ENCODE measurements at regions not wholly inside any gene's neighbourhood (a gene's known extent, or its start where the extent isn't known, plus 50 kb on each side); places are given as distances from the start of the nearest gene placed in this dataset.

DNA sequence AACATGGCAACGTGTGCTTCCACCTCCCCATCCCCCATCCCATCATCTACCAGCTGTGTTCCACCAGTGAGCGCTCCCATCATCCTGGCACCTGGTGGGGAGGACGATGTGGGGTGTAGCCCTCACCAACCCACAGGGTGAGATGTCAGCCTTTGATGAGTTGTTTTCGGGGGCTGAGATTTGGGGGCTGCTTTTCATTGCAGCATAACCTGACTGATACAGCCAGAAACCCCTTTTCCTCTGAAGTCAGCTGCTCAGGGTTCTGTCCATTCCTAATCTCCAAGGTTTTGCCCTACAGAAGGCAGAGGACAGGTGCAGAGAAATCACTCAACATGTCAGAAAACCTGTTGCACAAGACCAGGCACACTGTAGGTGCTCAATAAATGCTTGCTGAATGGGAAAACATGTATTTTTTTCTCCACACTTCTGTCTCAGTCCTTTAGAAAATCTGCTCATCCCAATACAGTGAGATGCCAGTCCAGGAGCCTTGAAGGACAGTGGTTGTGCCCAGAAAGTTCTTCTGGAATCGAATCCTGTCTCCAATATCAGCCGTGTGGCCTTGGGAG, 239.8 kb downstream of the RBM19 start:
- TF ChIP-seq, protein P1, sequence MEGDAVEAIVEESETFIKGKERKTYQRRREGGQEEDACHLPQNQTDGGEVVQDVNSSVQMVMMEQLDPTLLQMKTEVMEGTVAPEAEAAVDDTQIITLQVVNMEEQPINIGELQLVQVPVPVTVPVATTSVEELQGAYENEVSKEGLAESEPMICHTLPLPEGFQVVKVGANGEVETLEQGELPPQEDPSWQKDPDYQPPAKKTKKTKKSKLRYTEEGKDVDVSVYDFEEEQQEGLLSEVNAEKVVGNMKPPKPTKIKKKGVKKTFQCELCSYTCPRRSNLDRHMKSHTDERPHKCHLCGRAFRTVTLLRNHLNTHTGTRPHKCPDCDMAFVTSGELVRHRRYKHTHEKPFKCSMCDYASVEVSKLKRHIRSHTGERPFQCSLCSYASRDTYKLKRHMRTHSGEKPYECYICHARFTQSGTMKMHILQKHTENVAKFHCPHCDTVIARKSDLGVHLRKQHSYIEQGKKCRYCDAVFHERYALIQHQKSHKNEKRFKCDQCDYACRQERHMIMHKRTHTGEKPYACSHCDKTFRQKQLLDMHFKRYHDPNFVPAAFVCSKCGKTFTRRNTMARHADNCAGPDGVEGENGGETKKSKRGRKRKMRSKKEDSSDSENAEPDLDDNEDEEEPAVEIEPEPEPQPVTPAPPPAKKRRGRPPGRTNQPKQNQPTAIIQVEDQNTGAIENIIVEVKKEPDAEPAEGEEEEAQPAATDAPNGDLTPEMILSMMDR (IDR thresholded peaks at IDR 0.05), result no peak
- Mint-ChIP-seq H3K9me3 (no peaks in the 10 kb centered on the region), H3K27ac (no peak overlapping the region), H3K36me3 (ENCODE audit: low read depth) (no peaks in the 10 kb centered on the region), H3K4me3 (no peak overlapping the region), H3K4me1 (no peaks in the 10 kb centered on the region), H3K27me3 (no peaks in the 10 kb centered on the region)
- intact Hi-C loops (cut with micrococcal nuclease), result no loop called here
- ChIA-PET POLR2A (no interaction called here), CTCF (no interaction called here)
- ATAC-seq (ENCODE audit: low read depth) (no peak), DNase-seq (no peak)

- intact Hi-C loops (cut with micrococcal nuclease), result no loop called here
- POLR2A ChIA-PET, result no interaction called here
- no peaks in the 10 kb centered on the region for H3K27me3 Mint-ChIP-seq
- no peaks in the 10 kb centered on the region for H3K4me1 Mint-ChIP-seq
- ATAC-seq (ENCODE audit: low read depth) (no peak), DNase-seq (no peak)
- no peak overlapping the region for H3K4me3 Mint-ChIP-seq
- no peaks in the 10 kb centered on the region for H3K9me3 Mint-ChIP-seq
- no peak overlapping the region for H3K27ac Mint-ChIP-seq
- CTCF ChIA-PET, result no interaction called here
- H3K36me3 Mint-ChIP-seq (ENCODE audit: low read depth), result no peaks in the 10 kb centered on the region
- TF ChIP-seq, protein P1 (IDR thresholded peaks at IDR 0.05), result no peak
Observed at GRCh38 chr12:113725557-113725876, 240.6 kb downstream of the RBM19 start.

DNA sequence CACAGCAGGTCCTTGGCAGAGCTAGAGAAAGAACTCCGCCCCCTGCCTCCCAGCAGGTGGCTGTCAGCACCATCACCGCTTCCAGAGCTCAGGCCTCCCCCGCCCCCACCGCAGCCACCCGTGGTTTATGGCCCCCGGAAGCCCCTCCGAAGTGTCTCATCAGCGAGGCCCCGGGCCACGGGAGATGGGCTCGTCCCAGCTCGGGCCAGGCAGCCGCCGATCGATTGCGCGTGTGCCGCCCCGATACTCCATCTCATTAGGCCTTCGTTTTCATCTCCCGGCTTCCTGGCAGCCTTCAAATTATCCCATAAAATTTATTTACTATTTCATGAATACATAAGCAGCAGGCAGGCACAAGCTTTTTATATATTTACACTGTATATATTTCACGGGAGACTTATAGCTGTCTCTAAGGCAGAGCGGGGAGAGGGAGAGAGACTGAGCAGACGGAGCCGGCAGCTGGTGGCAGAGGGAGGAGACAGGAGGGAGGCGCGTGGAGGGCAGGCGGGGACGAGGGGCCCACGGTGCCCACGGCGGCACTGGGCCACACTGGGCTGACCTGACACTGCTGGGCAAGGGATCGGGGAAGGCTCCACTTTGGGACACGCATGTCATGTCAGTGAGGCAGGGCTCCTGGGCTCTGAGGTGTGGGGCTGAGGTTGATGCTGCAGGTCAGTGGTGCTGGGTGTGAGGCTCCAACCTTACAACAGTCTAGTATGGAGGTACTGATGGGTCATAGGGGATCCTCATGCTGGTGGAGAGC, 241.2 kb downstream of the RBM19 start:
- no peak overlapping the region for H3K27ac Mint-ChIP-seq
- H3K27me3 Mint-ChIP-seq, result no peaks in the 10 kb centered on the region
- CTCF ChIA-PET, result no interaction called here
- ATAC-seq (ENCODE audit: low read depth) (no peak), DNase-seq (no peak)
- TF ChIP-seq, protein P1 (IDR thresholded peaks at IDR 0.05), result no peak
- H3K4me1 Mint-ChIP-seq, result no peaks in the 10 kb centered on the region
- H3K4me3 Mint-ChIP-seq, result no peak overlapping the region
- no peaks in the 10 kb centered on the region for H3K36me3 Mint-ChIP-seq (ENCODE audit: low read depth)
- intact Hi-C loops (cut with micrococcal nuclease), result no loop called here
- POLR2A ChIA-PET, result no interaction called here
- no peaks in the 10 kb centered on the region for H3K9me3 Mint-ChIP-seq

GRCh38 chr12:113723631-113724030, 242.5 kb downstream of the RBM19 start:
- intact Hi-C loops (cut with micrococcal nuclease), result no loop called here
- Mint-ChIP-seq H3K36me3 (ENCODE audit: low read depth) (no peaks in the 10 kb centered on the region), H3K4me1 (no peaks in the 10 kb centered on the region), H3K4me3 (no peak overlapping the region), H3K9me3 (no peaks in the 10 kb centered on the region), H3K27ac (no peak overlapping the region), H3K27me3 (no peaks in the 10 kb centered on the region)
- no peak for DNase-seq
- POLR2A ChIA-PET, result no interaction called here
- TF ChIP-seq, protein P1 (IDR thresholded peaks at IDR 0.05), result no peak
- CTCF ChIA-PET, result no interaction called here
- no peak for ATAC-seq (ENCODE audit: low read depth)

DNA sequence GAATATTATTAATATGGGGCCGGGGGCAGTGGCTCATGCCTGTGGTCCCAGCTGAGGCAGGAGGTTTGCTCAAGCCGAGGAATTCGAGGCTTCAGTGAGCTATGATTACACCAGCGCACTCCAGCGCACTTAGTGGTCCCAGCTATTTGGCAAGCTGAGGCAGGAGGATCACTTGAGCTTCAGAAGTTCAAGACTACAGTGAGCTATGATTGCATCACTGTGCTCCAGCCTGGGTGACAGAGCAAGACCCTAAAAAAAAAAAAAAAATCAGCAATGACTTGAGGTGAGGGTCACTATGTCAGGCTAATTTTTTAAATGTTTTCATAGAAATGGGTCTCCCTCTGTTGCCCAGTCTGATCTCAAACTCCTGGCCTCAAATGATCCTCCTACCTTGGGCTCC, 243.4 kb downstream of the RBM19 start:
- Mint-ChIP-seq H3K4me1 (no peaks in the 10 kb centered on the region), H3K36me3 (ENCODE audit: low read depth) (no peaks in the 10 kb centered on the region), H3K9me3 (no peaks in the 10 kb centered on the region), H3K4me3 (no peak overlapping the region), H3K27ac (no peak overlapping the region), H3K27me3 (no peaks in the 10 kb centered on the region)
- CTCF ChIA-PET, result no interaction called here
- intact Hi-C loops (cut with micrococcal nuclease), result no loop called here
- no peak for ATAC-seq (ENCODE audit: low read depth)
- no peak for DNase-seq
- TF ChIP-seq, protein P1 (IDR thresholded peaks at IDR 0.05), result no peak
- POLR2A ChIA-PET, result no interaction called here

Measured in activated B cell treated with CpG ODN at 0.5 μM for 24 hours (primary cell).